HepG2 (cell line): ENCODE measurements at regions not wholly inside any gene's neighbourhood (a gene's known extent, or its start where the extent isn't known, plus 50 kb on each side); places are given as distances from the start of the nearest gene placed in this dataset.

ENCODE experiments used
- ATAC-seq: fragments of 200-7000 bp; cut with Tn5 transposase; 3 replicates; pipeline ENCODE4 v1.9.1; 2020; ENCODE audit warnings: mild to moderate bottlenecking, moderate library complexity
- BruUV-seq: library from RNA; stranded (reverse); fragments of 400-500 nt; replicated peaks from 2 replicates; lab custom pipeline; 2021; lab: Mats Ljungman, UMichigan
- CTCF ChIA-PET: fragments of 300-600 bp; formaldehyde crosslinking; extraction: SDS; loops from one replicate; lab custom pipeline; 2021; ENCODE audit warnings: low total read pairs, inconsistent platforms, low intra/inter-chr PET ratio; lab: Yijun Ruan, JAX
- POLR2A ChIA-PET: fragments of 350-600 bp; sonication (Branson Sonifier 250); formaldehyde crosslinking; loops from one replicate; lab custom pipeline; 2020; ENCODE audit warnings: antibody characterized with exemption, inconsistent platforms; lab: Yijun Ruan, JAX
- DNase-seq: peaks from one replicate; pipeline ENCODE4 v3.0.0-alpha.2; 2015; ENCODE audit warnings: low spot score
- FAIRE-seq: peaks from 3 replicates; lab custom pipeline; 2011; peaks lifted over from hg19 to GRCh38; lab: Jason Lieb, UNC
- H2AFZ ChIP-seq: one replicate; pipeline ENCODE4 v1.6.1; 2011; ENCODE audit warnings: low read length, inconsistent platforms
- H3K27ac ChIP-seq: fragments of 300-600 bp; 3 replicates; pipeline ENCODE4 v1.8.0; 2011; ENCODE audit warnings: mixed run types, mild to moderate bottlenecking, mixed read lengths, low read length, inconsistent platforms; ENCODE audit not compliant: insufficient read depth; ENCODE audit errors: extremely low read length
- H3K27me3 ChIP-seq, 2 experiments: fragments of 200-600 bp in 1 of 2; 2 replicates in 1 of 2; 3 replicates in 1 of 2; pipeline versions ENCODE4 v1.6.0 to v1.8.0; 2011; ENCODE audit warnings: low read length in 2 of 2, mild to moderate bottlenecking in 2 of 2, moderate library complexity in 2 of 2, inconsistent platforms in 1 of 2; ENCODE audit not compliant: insufficient read depth in 2 of 2, control insufficient read depth in 1 of 2
- H3K36me3 ChIP-seq, 2 experiments: fragments of 200-600 bp in 1 of 2; replicated peaks in 1 of 2; 2 replicates in 1 of 2; 3 replicates in 1 of 2; pipeline versions ENCODE4 v1.5.1 to v1.8.0; 2011; ENCODE audit warnings: low read length in 2 of 2, inconsistent platforms in 1 of 2; ENCODE audit not compliant: insufficient read depth in 2 of 2, control insufficient read depth in 1 of 2
- H3K4me1 ChIP-seq: 2 replicates; pipeline ENCODE4 v1.5.1; 2012; ENCODE audit warnings: low read length, inconsistent platforms; ENCODE audit not compliant: insufficient read depth
- H3K4me2 ChIP-seq: 2 replicates; pipeline ENCODE4 v1.6.0; 2011; ENCODE audit warnings: low read depth, low read length, inconsistent platforms
- H3K4me3 ChIP-seq, 3 experiments: fragments of 200-600 bp in 1 of 3; sonication (generic), shearing (Covaris generic) in 1 of 3; replicated peaks in 1 of 3; 2 replicates each; pipeline ENCODE4 v1.5.1; 2011 to 2016; ENCODE audit warnings: low read length in 3 of 3, inconsistent platforms in 2 of 3, low read depth in 2 of 3, mild to moderate bottlenecking in 2 of 3, control low read depth in 1 of 3, mixed read lengths in 1 of 3; ENCODE audit not compliant: insufficient read depth in 1 of 3
- H3K79me2 ChIP-seq: one replicate; pipeline ENCODE4 v1.6.1; 2011; ENCODE audit warnings: low read length, inconsistent platforms; ENCODE audit not compliant: insufficient read depth
- H3K9ac ChIP-seq: 2 replicates; pipeline ENCODE4 v1.6.0; 2011; ENCODE audit warnings: mild to moderate bottlenecking, low read depth, low read length, inconsistent platforms; ENCODE audit not compliant: insufficient read depth
- H3K9me3 ChIP-seq: 2 replicates; pipeline ENCODE4 v1.5.1; 2012; ENCODE audit warnings: mild to moderate bottlenecking, low read length
- H4K20me1 ChIP-seq: 2 replicates; pipeline ENCODE4 v1.6.0; 2011; ENCODE audit warnings: inconsistent platforms, mild to moderate bottlenecking, low read length, moderate library complexity; ENCODE audit not compliant: insufficient read depth
- GLI4 ChIP-seq: sonication (generic); formaldehyde crosslinking; IDR thresholded peaks from 2 replicates; pipeline ENCODE4 v1.5.1; 2020; ENCODE audit warnings: missing genetic modification reagents, mild to moderate bottlenecking, moderate library complexity, borderline replicate concordance
- MXD3 ChIP-seq: IDR thresholded peaks from 2 replicates; pipeline ENCODE4 v1.6.1; 2016; ENCODE audit warnings: mild to moderate bottlenecking, missing biosample characterization, missing genetic modification reagents
- RERE ChIP-seq: IDR thresholded peaks from 2 replicates; pipeline ENCODE4 v1.6.1; 2016; ENCODE audit warnings: low read depth, missing genetic modification reagents, missing compliant biosample characterization
- SMC3 ChIP-seq: IDR thresholded peaks from 2 replicates; pipeline ENCODE4 v1.6.1; 2011; ENCODE audit warnings: low read length, improper control_type of control experiment
- STAG1 ChIP-seq: sonication (generic); formaldehyde crosslinking; IDR thresholded peaks from 2 replicates; pipeline ENCODE4 v1.4.0; 2020; ENCODE audit warnings: missing genetic modification reagents
- THYN1 ChIP-seq: sonication (generic); formaldehyde crosslinking; IDR thresholded peaks from 2 replicates; pipeline ENCODE4 v1.8.1; 2023; ENCODE audit warnings: low read depth, mild to moderate bottlenecking, moderate library complexity, missing genetic modification reagents, borderline replicate concordance
- ZNF580 ChIP-seq: IDR thresholded peaks from 2 replicates; pipeline ENCODE4 v1.6.1; 2016; ENCODE audit warnings: low read depth, borderline replicate concordance
- WGBS: methylation state at CpG from one replicate; pipeline ENCODE4 v1.1.6; 2017; ENCODE audit warnings: low lambda C conversion rate; 5-methylcytosine and 5-hydroxymethylcytosine counted together
- in situ Hi-C: cut with HindIII; loops from 2 replicates; pipeline ENCODE4 v1.10.0; 2017; ENCODE audit warnings: low pct_unique_long_range_greater_than_20kb; ENCODE audit not compliant: extremely low pct_ligation_motif_present
- intact Hi-C: fragments of 100-400 bp; cut with micrococcal nuclease; formaldehyde crosslinking; loops from one replicate; pipeline ENCODE4 v1.10.0; 2022; ENCODE audit not compliant: unreplicated experiment

GRCh38 chr7:79749856-79750255 is 296.4 kb upstream of the MAGI2 start (continued):
- no peak for TF ChIP-seq THYN1 (CRISPR knock-in tag)
- TF ChIP-seq ZNF580 = no peak
- no peak for TF ChIP-seq MXD3 (CRISPR knock-in tag)
- no peak for TF ChIP-seq GLI4 (CRISPR knock-in tag)
- TF ChIP-seq, all 625 proteins: peak for 0

- Histone ChIP-seq H2AFZ (no peak overlapping the region), H3K27ac (no peak overlapping the region), H3K4me3 (no peak overlapping the region), H3K27me3 (no peaks in the 10 kb centered on the region), H3K9me3 (no peaks in the 10 kb centered on the region), H3K9ac (no peak overlapping the region), H3K4me2 (no peak overlapping the region), H4K20me1 (no peaks in the 10 kb centered on the region), H3K4me1 (no peaks in the 10 kb centered on the region), H3K36me3 (no peaks in the 10 kb centered on the region), H3K79me2 (no peaks in the 10 kb centered on the region)
- ChIA-PET CTCF (interaction anchor here (1.1 to 1.4 kb wide), 3 partner anchors 399 to 470 kb away, joined by 3 to 5 read pairs (median 5); no protein-coding TSS in a partner anchor), POLR2A (no interaction called here)
- DNase-seq (no peak), ATAC-seq (peak; percentile 58), FAIRE-seq (no peak)
- in situ Hi-C loops (loop anchor here (25.0 kb wide), 1 partner anchor 454 kb away; no protein-coding TSS in a partner anchor), intact Hi-C loops (loop anchor here (1.0 to 5.0 kb wide), 2 partner anchors 443 to 469 kb away; no protein-coding TSS in a partner anchor)
- no TSS peak for BruUV-seq
- WGBS = 0% methylated on average over 3 of the region's 3 CpGs
- peak; percentile 23; the same call in 1 of the 2 replicates for TF ChIP-seq SMC3
- TF ChIP-seq STAG1 (CRISPR knock-in tag) = peak; percentile 61
- TF ChIP-seq RERE (CRISPR knock-in tag) = no peak
- TF ChIP-seq, all 625 proteins: peak for 2
These were observed 288.2 kb upstream of the MAGI2 start for GRCh38 chr7:79741684-79742083.
